CD14-positive monocyte (primary cell): ENCODE measurements at regions not wholly inside any gene's neighbourhood (a gene's known extent, or its start where the extent isn't known, plus 50 kb on each side); places are given as distances from the start of the nearest gene placed in this dataset.

Experiments
- DNase-seq, 3 donors: peaks; one replicate each; pipeline ENCODE4 v3.0.0-alpha.2; 2011 to 2022
- H2AFZ ChIP-seq: 2 replicates; pipeline ENCODE4 v1.6.0; 2012; ENCODE audit warnings: mild to moderate bottlenecking, low read depth, low read length, inconsistent platforms; ENCODE audit not compliant: insufficient read depth, poor library complexity, severe bottlenecking
- H3K27ac ChIP-seq, 2 donors: 1 replicate in 1 of 2; 2 replicates in 1 of 2; pipeline ENCODE4 v1.5.1; 2012 to 2013; ENCODE audit warnings: low read length in 2 of 2, control low read depth in 1 of 2, inconsistent platforms in 1 of 2, low read depth in 1 of 2, mild to moderate bottlenecking in 1 of 2
- H3K27me3 ChIP-seq, 2 donors: one replicate each; pipeline versions ENCODE4 v1.6.0 to v1.6.1; 2011 to 2013; ENCODE audit warnings: low read length in 2 of 2; ENCODE audit not compliant: control insufficient read depth in 2 of 2, insufficient read depth in 2 of 2
- H3K36me3 ChIP-seq, 2 donors: replicated peaks in 1 of 2; 1 replicate in 1 of 2; 2 replicates in 1 of 2; pipeline versions ENCODE4 v1.5.1 to v1.6.1; 2012 to 2013; ENCODE audit warnings: low read length in 2 of 2, control low read depth in 1 of 2, inconsistent platforms in 1 of 2, mild to moderate bottlenecking in 1 of 2; ENCODE audit not compliant: insufficient read depth in 2 of 2, control insufficient read depth in 1 of 2
- H3K4me1 ChIP-seq, 2 donors: 1 replicate in 1 of 2; 2 replicates in 1 of 2; pipeline versions ENCODE4 v1.5.1 to v1.6.1; 2012 to 2013; ENCODE audit warnings: low read length in 2 of 2, control low read depth in 1 of 2, inconsistent platforms in 1 of 2, mild to moderate bottlenecking in 1 of 2, moderate library complexity in 1 of 2; ENCODE audit not compliant: insufficient read depth in 2 of 2, control insufficient read depth in 1 of 2
- H3K4me2 ChIP-seq: replicated peaks from 2 replicates; pipeline ENCODE3; 2012; ENCODE audit warnings: low read length, moderate library complexity, mild to moderate bottlenecking; ENCODE audit not compliant: poor library complexity, severe bottlenecking; ENCODE audit errors: extremely low read depth
- H3K4me3 ChIP-seq, 3 experiments: fragments of 200-600 bp in 1 of 3; sonication (generic) in 1 of 3; replicated peaks in 1 of 3; 1 replicate in 2 of 3; 2 replicates in 1 of 3; pipeline ENCODE4 v1.5.1; 2011 to 2013; ENCODE audit warnings: low read length in 3 of 3, mild to moderate bottlenecking in 3 of 3, control low read depth in 2 of 3, low read depth in 2 of 3, inconsistent platforms in 1 of 3, moderate library complexity in 1 of 3
- H3K79me2 ChIP-seq: 2 replicates; pipeline ENCODE4 v1.6.0; 2012; ENCODE audit warnings: mild to moderate bottlenecking, control low read depth, inconsistent platforms, low read length, moderate library complexity; ENCODE audit not compliant: insufficient read depth
- H3K9ac ChIP-seq: 2 replicates; pipeline ENCODE4 v1.6.0; 2017; ENCODE audit warnings: low read length, mild to moderate bottlenecking; ENCODE audit not compliant: insufficient read depth, poor library complexity, severe bottlenecking
- H3K9me3 ChIP-seq, 2 donors: replicated peaks in 1 of 2; 1 replicate in 1 of 2; 2 replicates in 1 of 2; pipeline versions ENCODE4 v1.5.1 to v1.6.1; 2012 to 2013; ENCODE audit warnings: low read length in 2 of 2, control low read depth in 1 of 2; ENCODE audit not compliant: control insufficient read depth in 1 of 2, insufficient read depth in 1 of 2
- H4K20me1 ChIP-seq: 2 replicates; pipeline ENCODE4 v1.6.0; 2012; ENCODE audit warnings: mild to moderate bottlenecking, low read length, control low read depth, moderate library complexity; ENCODE audit not compliant: insufficient read depth
- H3K27ac Mint-ChIP-seq, 7 donors: one replicate each; pipeline ENCODE4 v1.8.0; 2020; ENCODE audit warnings: mild to moderate bottlenecking in 7 of 7, mixed read lengths in 7 of 7, moderate library complexity in 6 of 7, inconsistent platforms in 2 of 7
- H3K27me3 Mint-ChIP-seq, 3 donors: one replicate each; pipeline ENCODE4 v1.8.0; 2021 to 2022; ENCODE audit warnings: low read depth in 3 of 3, mild to moderate bottlenecking in 3 of 3, mixed read lengths in 3 of 3, moderate library complexity in 3 of 3, inconsistent platforms in 1 of 3
- H3K36me3 Mint-ChIP-seq, 2 donors: one replicate each; pipeline ENCODE4 v1.8.0; 2020; ENCODE audit warnings: mixed read lengths in 2 of 2, inconsistent platforms in 1 of 2, mild to moderate bottlenecking in 1 of 2
- H3K4me1 Mint-ChIP-seq: one replicate; pipeline ENCODE4 v1.8.0; 2020; ENCODE audit warnings: mild to moderate bottlenecking, mixed read lengths
- H3K4me3 Mint-ChIP-seq, 2 donors: one replicate each; pipeline ENCODE4 v1.8.0; 2020; ENCODE audit warnings: mild to moderate bottlenecking in 2 of 2, mixed read lengths in 2 of 2, moderate library complexity in 1 of 2
- H3K9me3 Mint-ChIP-seq, 7 donors: one replicate each; pipeline ENCODE4 v1.8.0; 2020 to 2022; ENCODE audit warnings: mixed read lengths in 7 of 7, mild to moderate bottlenecking in 6 of 7, moderate library complexity in 6 of 7, inconsistent platforms in 2 of 7
- WGBS: methylation state at CpG from one replicate; pipeline ENCODE4 v1.1.5; 2013; ENCODE audit warnings: missing lambda C conversion rate; ENCODE audit not compliant: insufficient coverage; 5-methylcytosine and 5-hydroxymethylcytosine counted together
- intact Hi-C, 2 donors: fragments of 100-400 bp; cut with micrococcal nuclease; formaldehyde crosslinking; loops; one replicate each; pipeline versions ENCODE4 v1.15.0 to v1.15.1; 2023
- TF ChIP-seq, protein P1 (sequence below): fragments of 200-600 bp; IDR thresholded peaks from one replicate; pipeline ENCODE4 v1.8.0; 2022; ENCODE audit warnings: antibody characterized with exemption, mild to moderate bottlenecking

DNA sequence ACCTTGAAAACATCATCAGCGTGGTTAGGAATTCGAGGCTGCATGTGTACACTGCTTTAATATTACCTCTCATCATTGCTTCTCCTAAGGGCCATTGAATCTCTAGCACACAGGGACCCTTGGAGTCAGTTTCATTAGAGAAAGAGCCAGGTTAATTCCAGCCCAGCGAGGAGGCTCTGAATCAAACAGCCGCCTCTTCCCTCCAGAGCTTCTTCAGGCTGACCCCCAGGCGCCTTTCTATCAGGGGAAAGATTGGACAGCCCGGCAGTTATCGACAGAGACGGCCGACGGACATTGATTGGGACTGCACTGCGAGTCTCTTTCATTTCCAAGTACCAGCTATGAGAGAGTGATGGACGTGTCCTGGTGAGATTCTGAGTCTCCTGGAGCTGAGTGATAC is 159.2 kb downstream of the ANKRD60 start:
- no peaks in the 10 kb centered on the region for H3K36me3 ChIP-seq
- intact Hi-C loops = no loop called here
- Mint-ChIP-seq H3K27ac (no peak overlapping the region), H3K36me3 (no peaks in the 10 kb centered on the region), H3K9me3 (peaks cover 0 to 5% (median 0%) of the 10 kb centered on the region in 7 donors), H3K4me3 (no peak overlapping the region), H3K27me3 (peaks cover 5 to 20% (median 5%) of the 10 kb centered on the region in 3 donors), H3K4me1 (peaks cover 4% of the 10 kb centered on the region)
- no peak overlapping the region for H3K27ac ChIP-seq
- peaks cover 1 to 2% of the 10 kb centered on the region in 2 donors for H3K4me1 ChIP-seq
- H3K27me3 ChIP-seq = no peaks in the 10 kb centered on the region
- 91% methylated on average over 11 of the region's 12 CpGs for WGBS
- H3K9me3 ChIP-seq = no peaks in the 10 kb centered on the region
- no peaks in the 10 kb centered on the region for H3K79me2 ChIP-seq
- no peak overlapping the region for H3K4me2 ChIP-seq
- no peak overlapping the region for H3K4me3 ChIP-seq
- no peak overlapping the region for H2AFZ ChIP-seq
- H3K9ac ChIP-seq = no peak overlapping the region
- H4K20me1 ChIP-seq = no peaks in the 10 kb centered on the region
- no peak for DNase-seq
- TF ChIP-seq, protein P1, sequence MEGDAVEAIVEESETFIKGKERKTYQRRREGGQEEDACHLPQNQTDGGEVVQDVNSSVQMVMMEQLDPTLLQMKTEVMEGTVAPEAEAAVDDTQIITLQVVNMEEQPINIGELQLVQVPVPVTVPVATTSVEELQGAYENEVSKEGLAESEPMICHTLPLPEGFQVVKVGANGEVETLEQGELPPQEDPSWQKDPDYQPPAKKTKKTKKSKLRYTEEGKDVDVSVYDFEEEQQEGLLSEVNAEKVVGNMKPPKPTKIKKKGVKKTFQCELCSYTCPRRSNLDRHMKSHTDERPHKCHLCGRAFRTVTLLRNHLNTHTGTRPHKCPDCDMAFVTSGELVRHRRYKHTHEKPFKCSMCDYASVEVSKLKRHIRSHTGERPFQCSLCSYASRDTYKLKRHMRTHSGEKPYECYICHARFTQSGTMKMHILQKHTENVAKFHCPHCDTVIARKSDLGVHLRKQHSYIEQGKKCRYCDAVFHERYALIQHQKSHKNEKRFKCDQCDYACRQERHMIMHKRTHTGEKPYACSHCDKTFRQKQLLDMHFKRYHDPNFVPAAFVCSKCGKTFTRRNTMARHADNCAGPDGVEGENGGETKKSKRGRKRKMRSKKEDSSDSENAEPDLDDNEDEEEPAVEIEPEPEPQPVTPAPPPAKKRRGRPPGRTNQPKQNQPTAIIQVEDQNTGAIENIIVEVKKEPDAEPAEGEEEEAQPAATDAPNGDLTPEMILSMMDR = no peak

DNA sequence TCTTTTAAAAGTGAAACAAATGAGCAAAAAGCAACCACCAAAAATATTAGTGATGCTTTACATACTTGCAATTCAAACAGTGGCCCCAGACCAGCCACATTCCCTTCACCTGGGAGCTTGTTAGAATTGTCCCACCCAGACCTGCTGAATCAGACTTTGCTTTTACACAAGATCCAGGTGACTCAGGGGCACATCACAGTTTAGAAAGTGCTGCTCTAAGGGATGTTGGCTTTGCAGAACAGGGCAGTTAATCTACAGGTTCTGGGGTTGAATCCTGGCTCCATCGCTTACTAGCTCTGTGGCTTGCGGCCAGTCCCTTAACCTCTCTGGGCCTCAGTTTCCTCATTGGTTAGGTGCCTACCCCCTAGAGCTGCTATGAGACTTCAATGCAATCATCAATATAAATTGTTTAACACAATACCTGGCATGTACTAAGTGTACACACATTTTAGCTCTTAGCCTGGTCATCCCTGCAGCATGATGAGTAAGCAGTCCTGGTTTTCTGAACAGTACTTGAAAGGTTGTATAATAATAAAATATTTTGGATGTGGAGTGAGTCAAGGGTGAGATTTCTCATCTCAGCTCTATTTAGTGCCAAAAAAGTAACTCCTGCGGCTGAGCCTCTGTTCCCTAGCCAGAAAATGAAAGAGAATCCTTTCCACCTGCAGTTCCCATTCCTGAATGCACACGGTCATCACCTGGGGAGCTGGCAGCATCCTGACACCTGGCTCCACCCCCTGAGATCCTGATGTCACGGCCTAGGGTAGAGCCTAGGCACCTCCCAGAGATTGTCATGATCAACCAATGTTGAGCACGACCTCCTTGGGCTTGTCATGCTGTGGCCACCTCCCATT is 162.7 kb downstream of the ANKRD60 start:
- H3K9me3 Mint-ChIP-seq = peaks cover 0 to 8% (median 4%) of the 10 kb centered on the region in 7 donors
- no peaks in the 10 kb centered on the region for H3K36me3 Mint-ChIP-seq
- H4K20me1 ChIP-seq = no peaks in the 10 kb centered on the region
- peaks cover 0 to 2% of the 10 kb centered on the region in 2 donors for H3K27me3 ChIP-seq
- H3K27me3 Mint-ChIP-seq = peaks cover 0 to 12% (median 10%) of the 10 kb centered on the region in 3 donors
- 75% methylated on average over 6 of the region's 6 CpGs for WGBS
- H3K4me1 Mint-ChIP-seq = no peaks in the 10 kb centered on the region
- no peaks in the 10 kb centered on the region for H3K79me2 ChIP-seq
- intact Hi-C loops = no loop called here
- H3K27ac Mint-ChIP-seq = no peak overlapping the region
- H3K36me3 ChIP-seq = no peaks in the 10 kb centered on the region
- H3K4me2 ChIP-seq = no peak overlapping the region
- H3K9ac ChIP-seq = no peak overlapping the region
- DNase-seq = no peak
- no peaks in the 10 kb centered on the region for H3K9me3 ChIP-seq
- H2AFZ ChIP-seq = no peak overlapping the region
- no peak overlapping the region for H3K4me3 Mint-ChIP-seq
- H3K4me3 ChIP-seq = no peak overlapping the region
- TF ChIP-seq, protein P1 = no peak
- H3K27ac ChIP-seq = no peak overlapping the region
- no peaks in the 10 kb centered on the region for H3K4me1 ChIP-seq
